A549 (cell line): ENCODE measurements at regions not wholly inside any gene's neighbourhood (a gene's known extent, or its start where the extent isn't known, plus 50 kb on each side); places are given as distances from the start of the nearest gene placed in this dataset.

Source experiments
- ATAC-seq, 2 experiments: fragments of 200-7000 bp in 1 of 2; fragments of >200 bp in 1 of 2; cut with Nextera tagmentation in 1 of 2; cut with Tn5 transposase in 1 of 2; 3 replicates each; pipeline versions ENCODE4 v1.8.0 to v1.9.1; 2018 to 2020; ENCODE audit warnings: mild to moderate bottlenecking in 1 of 2, moderate library complexity in 1 of 2
- CTCF ChIA-PET: fragments of 300-600 bp; sonication (Branson Sonifier 250); formaldehyde crosslinking; extraction: SDS; loops from one replicate; lab custom pipeline; 2021; ENCODE audit warnings: antibody characterized with exemption, inconsistent platforms; lab: Yijun Ruan, JAX
- POLR2A ChIA-PET: fragments of 350-600 bp; formaldehyde crosslinking; extraction: SDS; loops from one replicate; lab custom pipeline; 2021; ENCODE audit warnings: antibody characterized with exemption, inconsistent platforms; lab: Yijun Ruan, JAX
- DNase-seq, 2 experiments: peaks; one replicate each; pipeline versions ENCODE4 v3.0.0 to v3.0.0-alpha.2; 2011 to 2016; ENCODE audit warnings: low read depth in 1 of 2, low spot score in 1 of 2
- FAIRE-seq: peaks from 2 replicates; lab custom pipeline; 2011; peaks lifted over from hg19 to GRCh38; lab: Jason Lieb, UNC
- H3K27ac ChIP-seq, 2 experiments: fragments of >200 bp; sonication (Bioruptor Twin); formaldehyde crosslinking; 3 replicates each; pipeline ENCODE4 v1.5.1; 2016 to 2017
- H3K4me1 ChIP-seq: fragments of >200 bp; sonication (Bioruptor Twin); formaldehyde crosslinking; 3 replicates; pipeline ENCODE4 v1.6.1; 2016
- H3K4me2 ChIP-seq: fragments of >200 bp; sonication (Bioruptor Twin); formaldehyde crosslinking; 3 replicates; pipeline ENCODE4 v1.6.1; 2016
- H3K4me3 ChIP-seq: fragments of >200 bp; sonication (Bioruptor Twin); formaldehyde crosslinking; 3 replicates; pipeline ENCODE4 v1.5.1; 2016
- H3K9me3 ChIP-seq: fragments of >200 bp; sonication (Bioruptor Twin); formaldehyde crosslinking; 3 replicates; pipeline ENCODE4 v1.6.1; 2016
- ATOH8 ChIP-seq: fragments of 250-450 bp; sonication (Bioruptor Pico); IDR thresholded peaks from 2 replicates; pipeline ENCODE4 v1.5.0; 2020; ENCODE audit warnings: low read depth, mild to moderate bottlenecking, moderate library complexity
- CBX2 ChIP-seq: fragments of 200-600 bp; sonication (generic); IDR thresholded peaks from 2 replicates; pipeline ENCODE4 v1.6.1; 2016; ENCODE audit warnings: low read depth, mild to moderate bottlenecking, borderline replicate concordance
- CHD2 ChIP-seq: fragments of 150-350 bp; IDR thresholded peaks from 2 replicates; pipeline ENCODE4 v1.6.1; 2014; ENCODE audit warnings: low read length; ENCODE audit not compliant: partially characterized antibody
- CTCF ChIP-seq: fragments of >200 bp; sonication (Bioruptor Twin); formaldehyde crosslinking; IDR thresholded peaks from 3 replicates; pipeline ENCODE4 v1.5.1; 2016
- ELK1 ChIP-seq: fragments of 150-350 bp; IDR thresholded peaks from 2 replicates; pipeline ENCODE4 v1.6.1; 2014; ENCODE audit warnings: low read depth, mild to moderate bottlenecking, low read length
- FOSB ChIP-seq: fragments of 250-450 bp; sonication (Bioruptor Pico); IDR thresholded peaks from 2 replicates; pipeline ENCODE4 v1.5.0; 2020; ENCODE audit warnings: mild to moderate bottlenecking, moderate library complexity
- FOSL2 ChIP-seq, 2 experiments: fragments of 450-650 bp in 1 of 2; fragments of >200 bp in 1 of 2; sonication (Bioruptor Twin) in 1 of 2; formaldehyde crosslinking; IDR thresholded peaks; 2 replicates each; pipeline versions ENCODE4 v1.5.0 to v1.6.1; 2016 to 2020; ENCODE audit warnings: mild to moderate bottlenecking in 1 of 2, moderate library complexity in 1 of 2
- FOXS1 ChIP-seq: fragments of 250-450 bp; sonication (Bioruptor Pico); IDR thresholded peaks from 2 replicates; pipeline ENCODE4 v1.5.0; 2020; ENCODE audit warnings: mild to moderate bottlenecking, moderate library complexity
- GATA3 ChIP-seq: IDR thresholded peaks from 2 replicates; pipeline ENCODE4 v1.6.1; 2012; ENCODE audit warnings: borderline replicate concordance
- JUNB ChIP-seq: fragments of >200 bp; sonication (Bioruptor Twin); formaldehyde crosslinking; IDR thresholded peaks from 2 replicates; pipeline ENCODE4 v1.6.1; 2016
- MAFK ChIP-seq: fragments of 450-650 bp; IDR thresholded peaks from 2 replicates; pipeline ENCODE4 v1.6.1; 2014; ENCODE audit not compliant: partially characterized antibody
- NFE2L2 ChIP-seq: fragments of 150-350 bp; conservative IDR thresholded peaks from 2 replicates; pipeline ENCODE4 v1.6.1; 2014; ENCODE audit warnings: low read length
- PBX3 ChIP-seq: IDR thresholded peaks from 2 replicates; pipeline ENCODE4 v1.6.1; 2012
- PHF8 ChIP-seq: fragments of 200-600 bp; sonication (generic); IDR thresholded peaks from 2 replicates; pipeline ENCODE4 v1.6.1; 2016; ENCODE audit warnings: low read depth, mild to moderate bottlenecking, antibody characterized with exemption, moderate library complexity, borderline replicate concordance
- POLR2AphosphoS2 ChIP-seq: conservative IDR thresholded peaks from 2 replicates; pipeline ENCODE4 v1.6.1; 2012; ENCODE audit warnings: low read length, improper control_type of control experiment, inconsistent platforms
- RARB ChIP-seq: fragments of 250-450 bp; sonication (Bioruptor Pico); IDR thresholded peaks from 2 replicates; pipeline ENCODE4 v1.8.0; 2021; ENCODE audit warnings: mild to moderate bottlenecking, moderate library complexity
- RCOR1 ChIP-seq: fragments of 150-350 bp; IDR thresholded peaks from 2 replicates; pipeline ENCODE4 v1.6.1; 2014; ENCODE audit warnings: antibody characterized with exemption, low read length, low read depth
- REST ChIP-seq: fragments of 200-600 bp; sonication (generic); IDR thresholded peaks from 2 replicates; pipeline ENCODE4 v1.6.1; 2016; ENCODE audit warnings: antibody characterized with exemption, mild to moderate bottlenecking, moderate library complexity
- RFX5 ChIP-seq: fragments of 450-650 bp; IDR thresholded peaks from 2 replicates; pipeline ENCODE4 v1.7.1; 2014; ENCODE audit warnings: antibody characterized with exemption, mild to moderate bottlenecking, moderate library complexity
- SREBF2 ChIP-seq: fragments of 450-650 bp; IDR thresholded peaks from 2 replicates; pipeline ENCODE4 v1.6.1; 2014; ENCODE audit warnings: mild to moderate bottlenecking, moderate library complexity
- TP53 ChIP-seq: fragments of 250-450 bp; sonication (Bioruptor Pico); IDR thresholded peaks from 2 replicates; pipeline ENCODE4 v1.5.0; 2021; ENCODE audit warnings: mild to moderate bottlenecking, moderate library complexity
- ZFP36 ChIP-seq: fragments of 450-650 bp; IDR thresholded peaks from 2 replicates; pipeline ENCODE4 v1.6.1; 2014; ENCODE audit warnings: borderline replicate concordance; ENCODE audit not compliant: partially characterized antibody
- ZSCAN20 ChIP-seq: fragments of 250-450 bp; sonication (Bioruptor Pico); IDR thresholded peaks from 2 replicates; pipeline ENCODE4 v1.8.0; 2022; ENCODE audit warnings: mild to moderate bottlenecking, moderate library complexity
- WGBS: methylation state at CpG from one replicate; pipeline ENCODE4 v1.1.6; 2017; ENCODE audit errors: missing lambda C conversion rate; 5-methylcytosine and 5-hydroxymethylcytosine counted together

- TF ChIP-seq PBX3 (no peak), GATA3 (no peak), JUNB (no peak), FOXS1 (no peak), FOSB (CRISPR knock-in tag) (no peak)
Measured at GRCh38 chr1:83761167-83762038, 237.5 kb downstream of the TTLL7 start (continued).

- no peak for ATAC-seq
- DNase-seq: no peak
- ChIA-PET CTCF (no interaction called here), POLR2A (no interaction called here)
- no peak overlapping the region for H3K27ac ChIP-seq
- TF ChIP-seq CHD2: no peak
- no peak for TF ChIP-seq FOSB (CRISPR knock-in tag)
- no peak for TF ChIP-seq FOSL2 (IDR thresholded peaks at IDR 0.05)
- TF ChIP-seq FOSL2 (CRISPR knock-in tag; IDR thresholded peaks at IDR 0.05): no peak
- TF ChIP-seq ATOH8 (CRISPR knock-in tag): no peak
- TF ChIP-seq TP53 (CRISPR knock-in tag): no peak
- no peak for TF ChIP-seq CTCF
- no peak for TF ChIP-seq ELK1
- TF ChIP-seq RCOR1: no peak
- 22% methylated on average over 5 of the region's 6 CpGs for WGBS
- H3K9me3 ChIP-seq: no peaks in the 10 kb centered on the region
- no peaks in the 10 kb centered on the region for H3K4me1 ChIP-seq
- no peak overlapping the region for H3K4me2 ChIP-seq
- no peak for FAIRE-seq
- H3K4me3 ChIP-seq: no peak overlapping the region
Measured at GRCh38 chr1:83760226-83761021, 238.5 kb downstream of the TTLL7 start.

GRCh38 chr1:83756984-83757717 lies 241.8 kb downstream of the TTLL7 start:
- ChIA-PET POLR2A (no interaction called here), CTCF (no interaction called here)
- H3K4me1 ChIP-seq: no peaks in the 10 kb centered on the region
- no peak overlapping the region for H3K27ac ChIP-seq
- H3K4me3 ChIP-seq: no peak overlapping the region
- WGBS: 26% methylated on average over 8 of the region's 8 CpGs
- ATAC-seq (no peak), DNase-seq (no peak), FAIRE-seq (no peak)
- no peak overlapping the region for H3K4me2 ChIP-seq
- H3K9me3 ChIP-seq: no peaks in the 10 kb centered on the region
- no peak for TF ChIP-seq REST
- no peak for TF ChIP-seq ZFP36
- no peak for TF ChIP-seq SREBF2
- no peak for TF ChIP-seq RCOR1
- TF ChIP-seq JUNB: no peak
- no peak for TF ChIP-seq POLR2AphosphoS2
- no peak for TF ChIP-seq PHF8
- TF ChIP-seq MAFK: no peak
- no peak for TF ChIP-seq RFX5
- no peak for TF ChIP-seq NFE2L2
- no peak for TF ChIP-seq ZSCAN20 (CRISPR knock-in tag)
- no peak for TF ChIP-seq CBX2
- TF ChIP-seq RARB (CRISPR knock-in tag): no peak
